SK-N-SH treated with all-trans-retinoic acid at 6 μM for 48 hours (cell line): ENCODE measurements at regions not wholly inside any gene's neighbourhood (a gene's known extent, or its start where the extent isn't known, plus 50 kb on each side); places are given as distances from the start of the nearest gene placed in this dataset.

ENCODE experiments used
- ARNTL ChIP-seq: fragments of 450-650 bp; formaldehyde crosslinking; IDR thresholded peaks from 2 replicates; pipeline ENCODE4 v1.5.0; 2020; ENCODE audit warnings: low read depth, mild to moderate bottlenecking, moderate library complexity, borderline replicate concordance
- CSDC2 ChIP-seq: fragments of 250-450 bp; sonication (Bioruptor Pico); IDR thresholded peaks from 2 replicates; pipeline ENCODE4 v1.5.0; 2020; ENCODE audit warnings: mild to moderate bottlenecking, moderate library complexity
- ESRRG ChIP-seq: fragments of 250-450 bp; sonication (Bioruptor Pico); IDR thresholded peaks from 2 replicates; pipeline ENCODE4 v1.6.1; 2021; ENCODE audit warnings: mild to moderate bottlenecking
- GLIS3 ChIP-seq: fragments of 250-450 bp; sonication (Bioruptor Pico); IDR thresholded peaks from 2 replicates; pipeline ENCODE4 v1.5.0; 2020; ENCODE audit warnings: mild to moderate bottlenecking, moderate library complexity
- ISL1 ChIP-seq: fragments of 250-450 bp; sonication (Bioruptor Pico); IDR thresholded peaks from 2 replicates; pipeline ENCODE4 v2.1.2; 2022; ENCODE audit warnings: mild to moderate bottlenecking, moderate library complexity
- PATZ1 ChIP-seq: fragments of 250-450 bp; sonication (Bioruptor Pico); IDR thresholded peaks from 2 replicates; pipeline ENCODE4 v1.8.0; 2020; ENCODE audit warnings: mild to moderate bottlenecking, moderate library complexity, borderline replicate concordance
- SNAI2 ChIP-seq: fragments of 250-450 bp; sonication (Bioruptor Pico); IDR thresholded peaks from 2 replicates; pipeline ENCODE4 v1.5.0; 2020; ENCODE audit warnings: mild to moderate bottlenecking, moderate library complexity
- ZC3H10 ChIP-seq: fragments of 250-450 bp; sonication (Bioruptor Pico); IDR thresholded peaks from 2 replicates; pipeline ENCODE4 v1.5.1; 2021; ENCODE audit warnings: mild to moderate bottlenecking, moderate library complexity
- ZFP3 ChIP-seq: fragments of 250-450 bp; sonication (Bioruptor Pico); IDR thresholded peaks from 2 replicates; pipeline ENCODE4 v1.5.0; 2020; ENCODE audit warnings: mild to moderate bottlenecking, moderate library complexity
- ZFP30 ChIP-seq: fragments of 450-650 bp; formaldehyde crosslinking; IDR thresholded peaks from 2 replicates; pipeline ENCODE4 v1.5.0; 2022; ENCODE audit warnings: mild to moderate bottlenecking, moderate library complexity
- ZNF565 ChIP-seq: fragments of 450-650 bp; formaldehyde crosslinking; conservative IDR thresholded peaks from 2 replicates; pipeline ENCODE4 v1.5.0; 2020; ENCODE audit warnings: low read depth, mild to moderate bottlenecking, moderate library complexity
- ZNF70 ChIP-seq: fragments of 450-650 bp; formaldehyde crosslinking; IDR thresholded peaks from 2 replicates; pipeline ENCODE4 v1.5.0; 2020; ENCODE audit warnings: mild to moderate bottlenecking, moderate library complexity
- ZNF8 ChIP-seq: fragments of 450-650 bp; formaldehyde crosslinking; IDR thresholded peaks from 2 replicates; pipeline ENCODE4 v1.5.0; 2020; ENCODE audit warnings: mild to moderate bottlenecking, moderate library complexity

DNA sequence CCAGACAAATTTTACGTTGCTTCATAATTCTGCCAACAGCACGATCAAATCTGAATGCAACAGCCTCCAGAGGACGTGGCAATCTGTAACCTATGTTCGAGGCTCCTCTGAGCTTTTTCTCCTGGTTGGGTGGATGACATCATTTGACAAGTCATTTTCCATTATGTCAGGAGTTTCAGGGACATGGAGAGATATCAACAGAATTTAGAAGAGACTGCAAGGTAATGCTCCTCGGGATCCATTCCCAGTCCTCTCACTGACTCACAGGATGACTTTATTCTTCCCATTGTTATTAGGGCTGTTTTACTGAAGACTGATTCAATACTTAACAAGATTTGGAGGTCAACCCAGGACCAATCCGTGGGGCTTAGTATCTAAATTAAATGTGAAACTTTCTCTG, 72.5 kb upstream of the RNF152 start:
- TF ChIP-seq CSDC2 (no peak), ESRRG (CRISPR knock-in tag) (no peak), ZNF70 (CRISPR knock-in tag) (no peak), ZFP30 (CRISPR knock-in tag) (no peak), ISL1 (CRISPR knock-in tag) (no peak), ZNF8 (CRISPR knock-in tag) (no peak), SNAI2 (CRISPR knock-in tag) (no peak), ZNF565 (no peak), ZFP3 (CRISPR knock-in tag) (no peak), PATZ1 (CRISPR knock-in tag) (no peak), GLIS3 (CRISPR knock-in tag) (no peak), ZC3H10 (no peak), ARNTL (CRISPR knock-in tag) (no peak)
